Colon (tissue), 2 donors: ENCODE measurements at regions not wholly inside any gene's neighbourhood (a gene's known extent, or its start where the extent isn't known, plus 50 kb on each side); places are given as distances from the start of the nearest gene placed in this dataset.
"Not testable (repeated sequence)": the region's sequence is repeated elsewhere in the genome, so short reads cannot be mapped to it uniquely, and the experiment has no call there.

Experiments used
- FAIRE-seq: peaks from 2 replicates; lab custom pipeline; 2012; peaks lifted over from hg19 to GRCh38; lab: Jason Lieb, UNC
- donor health status: control.
- donor health status: control.

DNA sequence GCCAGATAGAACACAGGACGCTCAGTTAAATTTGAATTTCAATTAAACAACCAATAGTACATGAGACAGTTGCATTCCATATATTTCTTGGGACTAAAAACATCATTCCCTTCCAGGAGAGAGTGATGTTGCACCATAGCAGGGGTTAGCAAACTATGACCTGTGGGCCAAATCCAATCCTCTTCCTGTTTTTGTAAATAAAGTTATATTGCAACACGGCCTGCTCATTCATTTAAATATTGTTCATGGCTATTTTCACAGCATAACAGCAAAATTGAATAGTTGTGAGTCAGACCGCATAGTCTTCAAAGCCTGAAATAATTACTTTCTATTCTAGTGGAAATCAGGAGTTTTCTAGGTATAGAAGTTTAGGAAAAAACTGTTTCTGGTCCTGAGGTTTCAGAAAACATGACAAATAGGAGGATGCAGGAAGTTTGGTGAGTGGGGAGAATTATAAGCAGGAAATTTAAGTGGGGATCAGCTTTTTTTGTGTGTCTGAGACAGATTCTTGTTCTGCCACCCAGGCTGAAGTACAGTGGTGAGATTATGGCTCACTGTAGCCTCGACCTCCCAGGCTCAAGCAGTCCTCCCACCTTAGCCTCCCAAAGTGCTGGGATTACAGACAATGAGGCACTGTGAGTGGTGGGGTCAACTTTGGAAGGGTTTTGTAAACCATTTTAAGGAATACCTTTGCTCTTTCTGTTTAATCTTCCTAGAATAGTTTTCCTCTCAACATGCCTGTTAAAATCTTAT is 131.5 kb downstream of the SOCS6 start:
- no peak for FAIRE-seq

DNA sequence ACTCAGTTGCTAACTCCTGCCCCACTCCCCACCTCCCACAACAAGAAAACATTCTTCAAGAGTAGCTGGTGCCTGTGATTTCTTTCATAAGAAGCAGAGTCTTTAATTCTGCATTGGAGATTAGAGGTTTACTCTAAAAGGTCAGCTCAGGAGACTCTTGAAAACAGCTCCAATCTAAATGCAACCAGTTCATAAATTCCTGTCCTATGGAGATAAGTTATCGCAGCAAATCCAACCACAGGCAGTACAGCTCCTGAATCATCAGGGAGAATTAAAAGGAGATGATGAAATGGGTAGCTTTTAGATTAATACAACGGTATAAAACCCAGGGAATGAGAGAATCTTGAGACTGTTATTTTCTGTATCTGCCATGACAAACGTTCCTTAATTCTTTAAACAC is 130.7 kb downstream of the SOCS6 start:
- no peak for FAIRE-seq

DNA sequence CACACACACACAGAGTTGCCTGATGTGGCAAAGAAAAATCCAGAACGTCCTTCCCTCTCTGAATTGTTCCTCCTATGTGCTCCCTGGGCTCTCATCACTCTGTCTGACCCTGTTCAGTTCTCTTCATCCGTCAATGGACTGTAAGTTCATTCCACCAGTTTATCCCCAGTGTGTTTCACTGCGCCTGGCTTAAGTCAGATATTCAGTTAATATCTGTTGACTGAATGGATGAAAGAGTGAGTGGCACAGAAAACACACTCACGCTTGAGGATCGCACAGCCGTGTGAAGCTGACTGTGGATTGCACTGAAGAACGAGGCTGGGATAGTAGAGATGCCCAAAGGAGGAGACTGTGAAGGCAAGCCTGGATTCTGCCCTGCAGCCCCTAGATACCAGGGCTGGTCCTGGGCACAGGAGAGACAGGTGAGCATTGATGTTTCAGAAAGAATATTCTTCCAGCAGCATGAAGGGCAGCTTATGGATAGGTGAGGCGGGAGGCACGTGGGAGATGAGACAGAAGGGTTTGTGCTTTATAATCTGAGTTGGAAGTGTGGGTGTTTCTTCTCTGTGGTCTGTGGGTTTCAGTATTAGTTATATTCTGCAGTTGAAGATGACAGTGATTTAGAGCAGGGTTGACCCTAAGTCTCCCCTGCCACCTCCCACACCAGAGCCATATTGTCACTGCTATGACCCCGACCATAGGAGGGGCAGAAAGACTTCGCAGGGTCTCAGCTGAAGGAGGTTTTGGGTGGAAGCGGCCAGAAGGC is 129.9 kb downstream of the SOCS6 start:
- no peak for FAIRE-seq

DNA sequence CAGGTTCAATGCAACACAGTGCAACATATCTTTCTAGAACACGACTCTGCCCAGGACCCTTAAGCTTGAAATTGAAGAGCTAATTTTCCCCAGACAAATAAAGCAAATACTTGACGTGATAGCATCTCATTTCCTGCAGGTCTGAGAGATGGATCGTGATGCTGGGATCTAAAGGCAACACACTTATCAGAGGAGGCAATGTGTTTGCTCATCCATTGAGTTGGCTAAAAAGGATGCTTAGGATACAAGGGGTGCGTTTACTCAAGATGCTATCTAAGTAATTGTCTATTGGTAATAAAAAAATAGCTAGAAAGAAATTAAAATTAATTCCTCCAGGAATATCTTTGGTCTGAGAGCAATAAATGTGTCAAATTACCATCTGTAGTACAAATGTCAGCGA is 129.0 kb downstream of the SOCS6 start:
- FAIRE-seq: no peak

DNA sequence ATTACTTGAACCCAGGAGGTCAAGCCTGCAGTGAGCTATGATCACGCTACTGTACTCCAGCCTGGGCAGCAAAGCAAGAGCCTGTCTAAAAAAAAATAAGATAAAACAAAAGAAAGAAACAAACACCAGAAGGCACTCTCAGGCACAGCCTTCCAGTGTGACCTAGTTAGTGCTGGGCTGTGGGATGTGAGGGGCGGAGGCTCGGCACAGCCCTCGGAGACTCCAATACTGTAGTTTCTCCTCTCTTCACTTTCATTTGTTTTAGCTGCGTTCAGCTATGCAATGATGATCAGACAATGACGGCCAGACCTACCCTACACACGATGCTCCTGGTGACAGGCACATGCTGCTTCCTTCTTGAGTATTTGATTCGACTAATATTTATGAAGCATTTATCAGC is 127.7 kb downstream of the SOCS6 start:
- FAIRE-seq: no peak

DNA sequence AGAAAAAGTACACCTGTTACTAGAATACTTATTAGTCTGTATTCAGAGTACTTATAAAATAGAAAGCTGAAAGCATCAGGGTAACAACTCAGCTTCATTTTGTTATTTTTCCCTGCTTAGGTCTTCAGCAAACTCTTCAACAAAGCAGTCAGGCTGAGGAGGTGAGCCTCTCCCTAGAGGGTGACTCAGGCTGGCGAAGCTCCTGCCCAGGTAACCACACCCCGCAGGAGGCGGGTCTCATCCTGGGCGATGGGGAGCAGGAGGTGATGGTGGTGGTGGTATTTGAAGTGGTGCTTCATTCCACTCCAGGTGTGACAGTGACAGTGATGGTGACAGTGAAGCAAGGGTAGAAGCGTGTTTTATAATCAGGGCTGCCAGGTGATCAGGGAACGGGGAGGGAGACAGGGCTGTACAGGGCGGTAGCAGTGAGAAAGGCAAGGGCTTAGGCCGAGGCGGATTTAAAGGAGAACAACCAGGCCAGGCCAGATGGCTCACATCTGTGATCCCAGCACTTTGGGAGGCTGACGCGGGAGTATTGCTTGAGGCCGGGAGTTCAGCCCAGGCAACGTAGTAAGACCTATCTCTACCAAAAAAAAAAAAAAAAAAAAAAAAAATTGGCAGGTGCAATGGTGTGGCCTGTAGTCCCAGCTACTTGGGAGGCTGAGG is 127.1 kb downstream of the SOCS6 start:
- no peak for FAIRE-seq

DNA sequence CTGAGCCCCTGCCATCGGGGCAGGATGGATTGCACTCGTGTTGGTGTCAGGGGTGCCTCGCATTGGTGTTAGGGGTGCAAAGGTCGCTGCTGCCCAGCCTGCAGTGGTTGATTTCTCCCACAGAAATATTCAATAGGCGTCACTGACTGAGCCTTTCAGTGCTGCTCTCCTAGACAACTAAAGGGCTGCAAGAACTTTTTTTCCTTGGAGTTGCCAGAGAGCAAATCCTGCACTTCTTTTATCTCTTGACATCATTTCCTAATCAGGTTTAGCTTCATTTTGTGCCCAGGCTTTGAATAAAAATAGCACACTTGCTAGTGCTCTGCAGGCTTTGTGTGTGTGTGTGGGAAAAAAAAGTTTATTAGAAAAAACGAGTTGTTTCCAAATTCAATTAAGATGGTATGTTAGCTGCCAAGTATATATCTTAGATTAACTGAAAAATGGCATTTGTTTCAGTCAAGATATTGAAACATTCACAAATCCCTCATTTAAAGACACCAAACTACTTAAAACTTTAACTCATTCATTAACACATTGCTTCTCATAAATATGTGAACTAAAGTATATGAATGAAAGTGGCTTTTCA is 125.6 kb downstream of the SOCS6 start:
- no peak for FAIRE-seq

DNA sequence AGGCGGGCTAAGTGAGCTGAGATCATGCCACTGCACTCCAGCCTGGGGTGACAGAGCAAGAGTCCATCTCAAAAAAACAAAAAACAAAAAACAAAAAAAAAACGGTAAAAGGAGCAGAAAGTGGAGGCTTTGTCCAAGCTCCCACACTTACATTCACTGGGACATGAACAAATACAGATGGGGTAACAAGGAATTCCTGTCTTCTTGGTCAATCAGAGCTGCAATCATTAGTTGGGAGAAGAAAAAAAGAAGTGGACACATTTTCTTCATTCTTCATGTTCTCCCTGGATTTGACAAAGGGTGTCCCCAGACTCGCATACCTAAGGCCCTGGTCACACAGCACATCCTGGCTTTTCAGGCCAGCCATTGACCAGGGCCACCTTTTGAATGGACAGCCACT is 124.6 kb downstream of the SOCS6 start:
- FAIRE-seq: no peak

DNA sequence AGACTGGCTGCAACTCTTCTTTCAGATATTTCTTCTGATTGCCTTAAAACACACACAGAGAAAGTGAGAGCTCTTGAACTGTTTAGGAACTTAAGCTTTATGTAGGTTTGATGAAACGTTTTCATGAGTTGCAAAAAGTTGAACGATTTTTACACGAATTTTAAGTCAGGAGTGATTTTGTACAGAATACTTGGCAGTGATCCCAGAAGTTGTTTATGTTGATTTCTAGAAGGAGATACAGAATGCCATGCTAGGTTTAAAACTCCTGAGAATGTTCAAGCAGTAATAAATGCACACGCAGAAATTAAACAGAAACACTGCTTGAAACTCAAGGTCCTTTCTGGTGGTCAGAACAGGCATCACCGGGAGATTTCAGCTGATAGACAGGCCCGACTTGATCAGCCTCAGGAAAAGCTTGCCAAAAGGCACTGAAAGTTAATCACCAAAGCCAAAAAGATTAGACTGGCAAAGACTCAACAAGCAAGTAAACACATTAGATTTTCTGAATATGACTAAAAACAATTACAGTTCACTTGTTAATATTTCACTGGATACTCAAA is 123.1 kb downstream of the SOCS6 start:
- no peak for FAIRE-seq

DNA sequence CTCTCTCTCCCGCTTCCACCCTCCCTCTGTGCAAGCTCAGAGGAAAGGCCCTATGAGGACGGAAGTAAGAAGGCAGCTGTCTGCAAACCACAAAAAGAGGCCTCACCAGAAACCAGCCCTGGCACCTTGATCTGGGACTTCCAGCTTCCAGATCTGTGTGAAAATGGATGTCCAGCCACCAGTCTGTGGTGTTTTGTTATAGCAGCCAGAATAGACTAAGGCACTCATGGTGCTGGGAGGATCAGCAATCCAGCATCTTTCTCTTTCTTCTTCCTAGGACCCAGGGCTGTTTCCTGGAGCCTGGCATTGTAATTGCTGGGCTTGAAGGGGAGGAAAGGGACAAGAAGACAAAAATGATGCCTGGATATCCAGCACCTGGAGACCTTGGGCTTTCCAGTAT is 122.5 kb downstream of the SOCS6 start:
- FAIRE-seq: no peak

DNA sequence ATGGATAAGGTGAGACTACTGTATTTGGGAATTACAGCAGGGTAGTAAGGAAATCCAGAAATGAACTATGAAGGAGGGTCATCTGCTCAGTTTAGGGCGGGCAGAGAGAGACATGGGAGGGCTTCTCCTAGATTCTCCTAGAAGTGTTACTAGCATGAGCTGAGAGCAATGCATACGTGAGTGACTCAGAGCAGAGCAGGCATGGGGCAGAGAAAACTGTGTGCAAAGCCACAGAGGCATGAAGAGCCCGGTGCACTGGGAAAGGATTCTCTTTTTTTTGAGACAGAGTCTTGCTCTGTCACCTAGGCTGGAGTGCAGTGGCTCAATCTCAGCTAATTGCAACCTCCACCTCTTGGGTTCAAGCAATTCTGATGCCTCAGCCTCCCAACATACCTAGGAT is 116.2 kb downstream of the SOCS6 start:
- FAIRE-seq: no peak

DNA sequence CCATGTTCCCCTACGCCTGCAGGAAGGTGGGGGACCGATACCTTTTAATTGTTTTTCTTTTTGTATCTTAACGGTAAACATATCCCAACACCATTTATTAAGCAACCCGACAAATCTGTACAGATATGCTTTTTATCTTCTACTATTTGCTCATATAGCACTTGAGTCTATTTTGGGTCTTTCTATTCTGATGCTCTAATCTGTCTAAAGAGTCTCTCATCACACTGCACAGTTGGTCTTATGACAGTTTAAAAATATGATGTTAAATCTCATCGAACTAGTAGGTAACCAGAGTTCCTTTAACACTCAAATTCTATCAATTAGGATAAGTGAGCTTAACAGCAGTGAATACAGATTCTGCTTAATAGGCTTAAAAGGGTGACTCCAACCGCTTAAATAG is 111.6 kb downstream of the SOCS6 start:
- no peak for FAIRE-seq

DNA sequence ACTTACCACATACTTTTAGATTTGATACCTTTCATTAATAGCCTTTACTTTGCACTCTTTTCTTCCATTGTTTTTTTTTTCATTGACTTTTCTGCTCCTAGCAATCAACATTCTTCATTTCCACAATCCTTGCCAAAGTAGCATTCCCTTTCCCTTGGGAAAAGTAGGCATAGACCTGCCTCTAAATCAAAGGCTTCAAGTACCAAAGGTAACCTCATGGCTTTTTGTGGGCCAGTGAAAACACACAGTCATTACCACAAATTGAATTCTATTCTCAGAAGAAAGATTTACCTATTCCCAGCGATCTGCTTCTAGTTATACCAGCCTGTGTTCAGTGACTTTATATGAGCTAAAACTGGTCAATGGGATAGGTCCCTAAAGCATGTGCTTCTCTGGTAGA is 109.2 kb downstream of the SOCS6 start:
- no peak for FAIRE-seq

DNA sequence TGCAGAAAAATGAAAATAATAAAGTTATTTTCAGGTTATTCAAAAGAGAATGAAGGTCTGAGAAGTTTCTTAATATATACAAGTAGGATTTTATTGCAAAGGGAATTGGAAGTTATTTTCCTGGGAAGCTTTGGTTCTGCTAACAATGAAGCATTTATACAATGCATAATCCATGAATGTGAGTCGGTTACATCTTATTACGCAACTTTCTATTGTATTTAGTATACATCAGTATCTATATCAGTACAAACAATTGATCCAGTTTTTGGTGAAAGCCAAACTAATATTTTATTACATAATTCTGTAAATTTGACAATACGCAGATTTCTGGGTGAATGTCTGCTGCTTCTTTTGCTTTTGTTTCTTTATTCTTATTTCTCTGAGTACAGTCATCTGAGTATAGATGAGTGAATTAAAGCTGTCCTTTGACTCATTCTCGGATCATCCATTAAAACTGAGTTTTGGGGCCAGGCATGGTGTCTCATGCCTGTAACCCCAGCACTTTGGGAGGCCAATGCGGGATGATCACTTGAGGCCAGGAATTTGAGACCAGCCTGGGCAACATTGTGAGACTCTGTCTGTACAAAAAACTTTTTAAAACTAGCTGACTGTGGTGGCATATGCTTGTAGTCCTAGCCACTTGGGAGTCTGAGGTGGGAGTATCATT is 108.5 kb downstream of the SOCS6 start:
- no peak for FAIRE-seq

DNA sequence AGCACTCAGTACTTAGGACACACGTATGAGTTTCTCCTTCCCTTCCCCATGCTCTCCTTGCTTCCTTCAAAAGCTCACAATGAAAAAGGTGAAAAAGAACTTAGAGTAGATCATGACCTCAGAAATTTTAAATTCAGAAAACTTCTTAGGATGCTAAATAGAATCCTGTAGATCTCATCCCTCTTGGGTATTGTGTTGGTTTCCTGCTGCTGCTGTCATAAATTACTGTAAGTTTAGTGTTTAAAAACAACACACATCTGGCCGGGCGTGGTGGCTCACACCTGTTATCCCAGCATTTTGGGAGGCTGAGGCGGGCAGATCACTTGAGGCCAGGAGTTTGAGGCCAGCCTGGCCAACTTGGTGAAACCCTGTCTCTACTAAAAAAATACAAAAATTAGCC is 106.9 kb downstream of the SOCS6 start:
- FAIRE-seq: not testable (repeated sequence)

DNA sequence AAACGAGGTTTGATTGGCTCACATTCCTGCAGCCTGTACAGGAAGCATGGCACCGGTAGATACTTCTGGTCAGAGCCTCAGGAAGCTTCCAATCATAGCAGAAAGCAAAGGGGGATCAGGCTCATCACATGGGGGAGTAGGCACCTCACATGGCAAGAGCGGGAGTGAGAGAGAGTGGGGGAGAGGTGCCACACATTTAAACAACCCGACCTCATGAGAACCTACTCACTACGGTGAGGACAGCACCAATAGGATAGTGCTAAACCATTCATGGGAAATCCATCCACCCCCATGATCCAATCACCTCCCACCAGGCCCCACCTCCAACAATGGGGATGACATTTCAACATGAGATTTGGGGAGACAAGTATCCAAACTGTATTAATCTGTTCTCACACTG is 105.8 kb downstream of the SOCS6 start:
- no peak for FAIRE-seq

DNA sequence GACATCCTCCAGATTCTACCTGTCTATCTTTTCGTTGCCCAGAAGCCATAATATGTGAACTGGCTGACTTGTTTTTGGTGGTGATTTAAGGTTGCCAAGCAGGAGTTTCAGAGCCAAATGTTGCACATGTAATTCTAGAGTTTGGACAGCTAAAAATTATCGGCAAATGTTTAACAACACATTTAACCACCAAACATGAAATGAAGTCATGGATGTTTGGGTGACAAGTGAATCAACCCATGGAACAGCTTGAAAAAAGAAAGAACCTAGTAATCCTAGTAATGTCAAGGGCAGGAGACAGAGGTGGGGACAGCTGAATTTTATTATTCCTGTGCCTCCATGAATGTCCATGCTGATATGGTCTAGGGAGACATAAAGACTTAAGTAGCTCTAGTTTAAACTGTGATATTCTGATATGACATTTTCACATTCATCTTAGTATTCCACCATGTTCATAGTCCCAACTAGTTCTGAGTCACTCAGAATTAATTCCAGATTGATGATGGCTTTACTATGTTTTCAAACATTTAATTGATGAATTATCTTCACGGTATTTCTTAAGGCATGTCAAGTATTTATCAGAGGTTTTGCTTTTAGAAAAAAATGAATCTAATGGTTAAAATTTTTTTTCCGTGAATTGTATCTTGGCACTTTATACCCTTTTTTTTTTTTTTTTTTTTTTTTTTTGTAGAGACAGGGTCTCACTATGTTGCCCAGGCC is 101.7 kb downstream of the SOCS6 start:
- FAIRE-seq: no peak

DNA sequence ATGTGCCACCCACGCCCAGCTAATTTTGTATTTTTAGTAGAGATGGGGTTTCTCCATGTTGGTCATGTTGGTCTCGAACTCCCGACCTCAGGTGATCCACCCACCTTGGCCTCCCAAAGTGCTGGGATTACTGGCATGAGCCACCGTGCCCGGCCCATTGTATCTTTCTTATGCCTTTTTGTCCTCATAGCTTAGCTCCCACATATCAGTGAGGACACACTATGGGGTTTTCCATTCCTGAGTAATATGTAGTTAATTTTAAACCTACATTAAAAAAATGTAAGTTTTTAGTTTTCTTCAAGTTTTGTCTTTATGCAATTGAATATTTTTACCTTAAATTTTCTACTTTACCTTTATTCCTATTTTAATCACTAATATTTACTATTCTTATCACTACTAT is 100.2 kb downstream of the SOCS6 start:
- FAIRE-seq: not testable (repeated sequence)

DNA sequence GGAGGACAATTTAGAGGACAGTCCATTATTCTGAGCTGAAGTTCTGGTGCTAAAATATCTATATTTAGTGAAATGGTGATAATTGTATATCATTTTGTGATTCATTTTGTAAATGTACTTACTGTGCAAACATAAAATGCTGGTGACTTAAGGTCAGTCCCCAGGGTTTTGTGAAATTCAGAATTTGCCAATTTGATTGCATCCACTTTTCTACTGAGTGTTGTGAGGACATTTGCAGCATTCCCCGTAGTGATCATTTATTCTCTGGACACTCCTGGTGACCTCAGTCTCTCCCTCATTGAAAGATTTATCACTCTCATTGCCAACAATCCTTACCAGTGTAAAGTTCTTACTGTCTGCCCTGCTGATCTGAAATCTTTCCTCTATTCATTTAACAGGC is 98.2 kb downstream of the SOCS6 start:
- FAIRE-seq: no peak

DNA sequence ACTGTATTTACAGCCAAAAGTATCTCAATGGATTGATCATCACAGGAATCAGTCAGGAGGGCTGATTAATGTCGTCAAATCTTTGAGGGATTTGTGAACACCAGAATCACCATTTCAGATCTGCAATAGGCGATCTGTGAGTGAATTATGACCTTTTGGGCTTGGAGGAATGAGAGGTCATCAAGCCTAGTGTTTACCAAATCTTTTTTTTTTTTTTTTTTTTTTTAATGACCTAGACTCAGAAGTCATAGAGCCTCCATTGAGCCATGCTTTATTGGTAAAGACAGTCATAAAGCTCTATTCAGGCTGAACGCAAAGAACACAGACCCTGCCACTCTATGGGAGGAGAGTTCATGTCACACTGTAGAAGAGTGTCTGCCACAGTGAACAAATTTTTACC is 97.7 kb downstream of the SOCS6 start:
- FAIRE-seq: no peak

DNA sequence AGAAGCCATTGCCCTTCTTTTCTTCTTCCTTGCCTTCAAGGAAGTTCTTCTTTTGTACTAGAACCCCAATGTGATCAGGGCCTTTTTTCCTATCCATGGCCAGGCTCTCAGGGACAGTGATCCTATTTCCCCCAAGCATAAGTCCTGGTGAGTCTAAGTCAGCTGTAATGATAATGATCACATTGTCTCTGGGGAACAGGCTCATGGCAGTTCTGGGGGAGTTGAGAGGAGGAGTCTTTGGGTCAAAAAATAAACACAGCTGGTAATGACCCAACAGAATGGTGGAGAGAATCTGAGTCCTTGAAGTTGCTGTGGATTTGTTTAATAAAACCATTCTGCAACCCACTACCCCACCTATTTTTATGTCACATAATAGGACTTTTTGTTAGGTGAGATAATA is 96.6 kb downstream of the SOCS6 start:
- FAIRE-seq: no peak
